RWPE2 (cell line): ENCODE measurements at regions not wholly inside any gene's neighbourhood (a gene's known extent, or its start where the extent isn't known, plus 50 kb on each side); places are given as distances from the start of the nearest gene placed in this dataset.
A peak's percentile ranks its signal among the peaks of the same experiment; 100 is the strongest.

Experiments
- ATAC-seq: fragments of 200-7000 bp; cut with Tn5 transposase; 3 replicates; pipeline ENCODE4 v1.9.1; 2021; ENCODE audit warnings: low read depth
- DNase-seq: peaks from one replicate; pipeline ENCODE4 v3.0.0-alpha.2; 2020; ENCODE audit warnings: low spot score
- H3K27ac ChIP-seq: fragments of 450-650 bp; 2 replicates; pipeline ENCODE4 v1.5.1; 2017; ENCODE audit warnings: mild to moderate bottlenecking; ENCODE audit not compliant: poor library complexity, severe bottlenecking
- H3K27me3 ChIP-seq: fragments of 250-450 bp; sonication (Bioruptor Pico); 2 replicates; pipeline ENCODE4 v1.5.1; 2021; ENCODE audit warnings: mild to moderate bottlenecking, moderate library complexity; ENCODE audit not compliant: insufficient read depth, poor library complexity, severe bottlenecking
- H3K36me3 ChIP-seq: fragments of 250-450 bp; sonication (Bioruptor Pico); 2 replicates; pipeline ENCODE4 v1.5.1; 2020; ENCODE audit warnings: low read depth, mild to moderate bottlenecking, moderate library complexity
- H3K4me1 ChIP-seq: fragments of 250-450 bp; sonication (Bioruptor Pico); 2 replicates; pipeline ENCODE4 v1.5.1; 2021; ENCODE audit warnings: mild to moderate bottlenecking, moderate library complexity; ENCODE audit not compliant: insufficient read depth, poor library complexity, severe bottlenecking
- H3K4me3 ChIP-seq: fragments of 250-450 bp; sonication (Bioruptor Pico); 2 replicates; pipeline ENCODE4 v1.5.1; 2021; ENCODE audit warnings: mild to moderate bottlenecking, moderate library complexity; ENCODE audit not compliant: severe bottlenecking
- H3K9me3 ChIP-seq: fragments of 250-450 bp; sonication (Bioruptor Pico); 2 replicates; pipeline ENCODE4 v1.5.1; 2021; ENCODE audit warnings: mild to moderate bottlenecking, moderate library complexity; ENCODE audit not compliant: severe bottlenecking
- TF ChIP-seq, protein P1 (sequence below): fragments of 450-650 bp; IDR thresholded peaks from one replicate; pipeline ENCODE4 v1.5.1; 2017; ENCODE audit warnings: mild to moderate bottlenecking, moderate library complexity; ENCODE audit not compliant: poor library complexity, severe bottlenecking

GRCh38 chr12:98397323-98398105 is 117.9 kb upstream of the TMPO start:
- Histone ChIP-seq H3K4me3 (peak overlapping the region; percentile 23), H3K27ac (no peak overlapping the region), H3K36me3 (no peaks in the 10 kb centered on the region), H3K4me1 (peaks cover 6% of the 10 kb centered on the region), H3K27me3 (no peaks in the 10 kb centered on the region), H3K9me3 (no peaks in the 10 kb centered on the region)
- ATAC-seq (peak; percentile 81), DNase-seq (no peak)
- TF ChIP-seq, protein P1, sequence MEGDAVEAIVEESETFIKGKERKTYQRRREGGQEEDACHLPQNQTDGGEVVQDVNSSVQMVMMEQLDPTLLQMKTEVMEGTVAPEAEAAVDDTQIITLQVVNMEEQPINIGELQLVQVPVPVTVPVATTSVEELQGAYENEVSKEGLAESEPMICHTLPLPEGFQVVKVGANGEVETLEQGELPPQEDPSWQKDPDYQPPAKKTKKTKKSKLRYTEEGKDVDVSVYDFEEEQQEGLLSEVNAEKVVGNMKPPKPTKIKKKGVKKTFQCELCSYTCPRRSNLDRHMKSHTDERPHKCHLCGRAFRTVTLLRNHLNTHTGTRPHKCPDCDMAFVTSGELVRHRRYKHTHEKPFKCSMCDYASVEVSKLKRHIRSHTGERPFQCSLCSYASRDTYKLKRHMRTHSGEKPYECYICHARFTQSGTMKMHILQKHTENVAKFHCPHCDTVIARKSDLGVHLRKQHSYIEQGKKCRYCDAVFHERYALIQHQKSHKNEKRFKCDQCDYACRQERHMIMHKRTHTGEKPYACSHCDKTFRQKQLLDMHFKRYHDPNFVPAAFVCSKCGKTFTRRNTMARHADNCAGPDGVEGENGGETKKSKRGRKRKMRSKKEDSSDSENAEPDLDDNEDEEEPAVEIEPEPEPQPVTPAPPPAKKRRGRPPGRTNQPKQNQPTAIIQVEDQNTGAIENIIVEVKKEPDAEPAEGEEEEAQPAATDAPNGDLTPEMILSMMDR: peak; percentile 95

- TF ChIP-seq, protein P1: no peak
- Histone ChIP-seq H3K4me1 (peaks cover 6% of the 10 kb centered on the region), H3K27ac (no peak overlapping the region), H3K27me3 (no peaks in the 10 kb centered on the region), H3K36me3 (no peaks in the 10 kb centered on the region), H3K4me3 (no peak overlapping the region), H3K9me3 (no peaks in the 10 kb centered on the region)
- ATAC-seq (peak; percentile 46; the same call in 2 of the 3 replicates), DNase-seq (no peak)
Measured at GRCh38 chr12:98399532-98399931, 115.9 kb upstream of the TMPO start.

DNA sequence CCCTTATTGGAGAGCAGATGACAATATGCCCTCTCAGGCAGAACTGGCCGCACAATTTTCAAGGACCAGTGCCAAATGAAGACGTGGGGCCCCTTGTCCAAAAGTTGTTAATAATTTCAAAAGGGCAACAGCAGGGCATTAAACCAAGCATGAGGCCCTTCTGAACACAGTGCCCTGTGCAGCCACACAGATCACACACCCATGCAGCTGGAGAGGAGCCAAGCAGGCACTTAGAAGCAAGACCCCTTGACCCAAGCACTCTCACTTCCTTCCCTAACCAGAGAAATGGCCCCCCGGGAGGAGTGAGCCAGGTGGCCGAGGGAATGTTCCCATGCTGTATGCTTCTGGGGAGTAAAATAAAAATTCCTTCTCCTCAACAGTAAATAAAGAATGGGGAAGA is 114.0 kb upstream of the TMPO start:
- DNase-seq: no peak
- Histone ChIP-seq H3K27ac (no peak overlapping the region), H3K4me1 (peaks cover 6% of the 10 kb centered on the region)

DNA sequence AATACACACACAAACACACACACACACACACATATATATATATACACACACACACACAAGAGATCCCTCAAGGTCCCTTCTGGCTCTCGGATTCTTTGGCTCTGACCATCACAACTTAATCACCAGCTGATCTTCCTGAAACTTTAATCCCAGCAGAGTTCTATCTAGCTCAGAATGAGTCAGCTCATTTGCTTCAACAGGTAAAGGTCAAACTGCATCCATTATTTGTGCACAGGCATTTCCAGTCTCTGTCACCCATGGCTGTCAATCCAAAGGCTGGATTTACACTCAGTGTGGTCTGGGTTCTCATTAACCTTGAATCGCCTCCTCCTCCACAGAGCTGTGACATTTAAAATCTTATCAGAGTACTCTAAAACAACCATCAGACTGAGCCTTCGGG is 113.3 kb upstream of the TMPO start:
- Histone ChIP-seq H3K27ac (no peak overlapping the region), H3K27me3 (no peaks in the 10 kb centered on the region), H3K36me3 (no peaks in the 10 kb centered on the region), H3K9me3 (no peaks in the 10 kb centered on the region), H3K4me3 (no peak overlapping the region), H3K4me1 (peaks cover 6% of the 10 kb centered on the region)
- no peak for DNase-seq
- TF ChIP-seq, protein P1: no peak
- peak; percentile 64 for ATAC-seq

More for the DNA sequence above, 114.0 kb upstream of the TMPO start:
- Histone ChIP-seq H3K9me3 (no peaks in the 10 kb centered on the region), H3K36me3 (no peaks in the 10 kb centered on the region), H3K4me3 (no peak overlapping the region), H3K27me3 (no peaks in the 10 kb centered on the region)
- ATAC-seq: no peak
- TF ChIP-seq, protein P1: no peak

GRCh38 chr12:98402671-98403070 is 112.7 kb upstream of the TMPO start:
- no peak overlapping the region for H3K27ac ChIP-seq
- no peak for ATAC-seq
- H3K9me3 ChIP-seq: no peaks in the 10 kb centered on the region
- no peaks in the 10 kb centered on the region for H3K36me3 ChIP-seq
- no peaks in the 10 kb centered on the region for H3K27me3 ChIP-seq
- DNase-seq: no peak
- no peak overlapping the region for H3K4me3 ChIP-seq
- H3K4me1 ChIP-seq: peaks cover 6% of the 10 kb centered on the region
- TF ChIP-seq, protein P1: no peak
